GM19238 (cell line): ENCODE measurements at regions not wholly inside any gene's neighbourhood (a gene's known extent, or its start where the extent isn't known, plus 50 kb on each side); places are given as distances from the start of the nearest gene placed in this dataset.
"Not testable (repeated sequence)": the region's sequence is repeated elsewhere in the genome, so short reads cannot be mapped to it uniquely, and the experiment has no call there.

Source experiments
- DNase-seq: peaks from one replicate; pipeline ENCODE4 v3.0.0; 2011; ENCODE audit warnings: low spot score; ENCODE audit not compliant: insufficient read length

- no peak for DNase-seq
Observed at GRCh38 chr5:117013280-117013877, 438.8 kb upstream of the SEMA6A start.

- DNase-seq: no peak
Observed at GRCh38 chr5:117010574-117010973, 436.0 kb upstream of the SEMA6A start.

- DNase-seq: no peak
Observed at GRCh38 chr5:116998024-116998423, 423.4 kb upstream of the SEMA6A start.

- DNase-seq: no peak
Observed at GRCh38 chr5:116992681-116993080, 418.1 kb upstream of the SEMA6A start.

DNA sequence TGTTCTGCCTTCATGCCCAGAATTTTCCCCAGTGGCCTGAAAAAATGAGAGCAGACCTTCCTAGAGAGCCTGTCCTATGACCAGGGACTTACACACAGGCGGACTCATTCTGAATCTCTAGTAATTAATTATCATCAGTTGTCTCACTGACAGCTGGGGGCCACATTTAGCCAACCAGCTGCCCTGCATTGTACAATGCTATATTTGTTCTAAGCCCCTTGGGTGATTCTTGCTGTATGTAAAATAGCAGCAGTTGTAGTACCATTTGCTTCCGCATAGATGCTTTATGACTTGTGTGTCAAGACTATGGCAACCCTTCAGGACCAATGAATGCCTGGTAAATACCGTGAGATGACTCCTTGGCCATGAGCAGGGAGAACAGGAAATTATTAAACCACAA, 415.4 kb upstream of the SEMA6A start:
- DNase-seq: no peak

GRCh38 chr5:116982035-116982434, 407.4 kb upstream of the SEMA6A start:
- no peak for DNase-seq

DNA sequence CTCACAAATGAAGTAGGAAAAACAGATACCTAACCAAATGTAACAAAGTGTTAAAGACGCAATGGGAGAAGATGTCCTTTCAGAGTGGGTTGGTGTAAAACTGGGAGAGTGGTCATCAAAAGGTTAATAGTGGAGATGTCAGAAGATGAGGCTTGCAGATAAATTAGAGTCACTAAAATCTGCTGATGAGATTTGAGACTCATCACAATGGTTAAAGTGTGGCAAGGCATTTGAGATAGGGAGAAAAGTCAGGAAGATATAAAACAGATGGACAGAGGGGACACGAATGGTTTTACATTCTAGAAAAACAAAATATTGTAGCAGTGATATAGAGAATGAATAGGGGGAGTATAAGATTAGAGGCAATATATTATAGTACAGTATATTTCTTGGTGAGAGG, 406.0 kb upstream of the SEMA6A start:
- DNase-seq: no peak

GRCh38 chr5:116976767-116977166, 402.1 kb upstream of the SEMA6A start:
- DNase-seq: no peak

GRCh38 chr5:116971131-116971530, 396.5 kb upstream of the SEMA6A start:
- DNase-seq: no peak

- no peak for DNase-seq
Observed at GRCh38 chr5:116970318-116970717, 395.7 kb upstream of the SEMA6A start.

DNA sequence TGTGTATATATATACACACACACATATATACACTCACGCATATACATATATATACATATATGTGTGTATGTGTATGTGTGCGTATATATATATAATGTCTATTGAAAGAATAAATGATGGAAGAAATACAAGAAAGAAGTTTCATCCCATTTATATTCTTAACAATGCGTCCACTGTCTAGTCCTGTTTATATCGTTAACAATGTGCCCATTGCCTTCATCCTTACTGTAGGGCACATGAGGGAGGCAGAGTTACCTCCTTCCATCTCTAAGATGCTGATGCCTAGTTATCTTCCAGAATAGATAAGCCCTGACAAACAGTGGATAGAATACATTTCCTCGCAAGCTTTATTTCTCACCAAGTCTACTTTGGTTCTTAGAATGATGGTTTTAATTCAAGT, 389.8 kb upstream of the SEMA6A start:
- DNase-seq: no peak

DNA sequence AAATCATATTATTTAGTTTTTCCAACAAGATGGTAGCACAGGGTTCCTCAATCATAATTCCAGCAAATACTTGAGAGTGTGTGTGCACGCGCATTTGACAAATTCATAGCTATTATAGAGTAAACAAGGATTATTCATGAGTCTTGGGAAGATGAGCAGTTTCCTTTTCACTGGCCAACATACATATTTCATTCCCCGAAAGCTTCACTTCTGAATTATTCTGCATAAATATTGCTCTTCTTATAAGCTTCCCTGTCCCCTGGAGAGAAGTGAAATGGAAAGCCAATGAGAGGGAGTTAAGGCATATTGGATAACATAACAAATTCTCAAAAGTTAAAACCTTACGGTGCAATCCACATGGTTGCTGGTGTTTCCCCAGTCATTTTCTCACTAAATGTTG, 386.4 kb upstream of the SEMA6A start:
- no peak for DNase-seq

DNA sequence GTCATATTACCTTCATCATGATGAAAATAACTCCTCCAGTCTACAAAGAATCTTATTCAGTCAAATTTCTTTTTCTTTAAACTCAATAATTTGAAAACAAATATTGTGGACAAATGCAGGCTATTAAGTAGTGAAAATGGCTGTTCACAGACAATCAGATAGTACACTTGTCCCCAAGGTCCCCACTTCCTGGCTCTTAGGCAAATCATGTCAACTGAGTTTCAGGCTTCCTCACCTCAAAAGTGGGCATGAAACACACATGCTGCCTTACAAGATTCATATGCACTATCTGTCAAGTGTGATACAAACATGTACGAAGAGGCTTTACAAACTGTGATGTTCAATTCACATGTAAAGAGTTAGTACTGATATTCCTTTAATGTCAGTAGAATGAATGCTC, 385.2 kb upstream of the SEMA6A start:
- no peak for DNase-seq

DNA sequence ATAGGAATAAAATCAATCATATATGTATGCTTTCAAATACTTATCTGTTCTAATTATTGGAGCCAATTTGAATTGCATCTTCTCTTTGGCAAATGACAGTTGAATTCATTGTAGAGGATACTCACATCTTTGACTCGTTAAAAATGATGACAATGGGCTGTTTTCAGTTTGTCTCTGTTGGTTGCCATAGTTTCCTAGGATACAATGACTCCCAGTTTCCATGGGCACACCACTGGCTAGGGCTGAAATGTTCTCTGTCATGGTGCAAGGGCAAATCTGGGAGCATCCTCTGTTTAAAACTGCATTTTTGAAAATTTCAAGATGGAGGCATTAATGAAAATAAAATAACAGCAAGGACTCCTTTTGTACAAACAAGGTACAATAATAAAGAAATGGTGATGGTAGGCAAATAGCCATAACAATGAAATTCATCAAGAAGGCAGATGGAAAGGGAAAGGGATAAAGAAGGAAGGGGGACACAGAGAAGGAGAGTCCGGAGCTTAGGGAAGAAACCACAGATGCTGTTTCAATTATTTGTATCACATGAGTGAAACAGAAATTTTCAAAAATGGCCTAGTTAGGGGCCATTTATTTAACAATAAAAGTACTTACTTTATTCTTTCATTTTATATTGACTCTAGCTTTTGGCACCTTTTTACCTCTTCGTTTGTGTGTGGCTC, 378.8 kb upstream of the SEMA6A start:
- no peak for DNase-seq

DNA sequence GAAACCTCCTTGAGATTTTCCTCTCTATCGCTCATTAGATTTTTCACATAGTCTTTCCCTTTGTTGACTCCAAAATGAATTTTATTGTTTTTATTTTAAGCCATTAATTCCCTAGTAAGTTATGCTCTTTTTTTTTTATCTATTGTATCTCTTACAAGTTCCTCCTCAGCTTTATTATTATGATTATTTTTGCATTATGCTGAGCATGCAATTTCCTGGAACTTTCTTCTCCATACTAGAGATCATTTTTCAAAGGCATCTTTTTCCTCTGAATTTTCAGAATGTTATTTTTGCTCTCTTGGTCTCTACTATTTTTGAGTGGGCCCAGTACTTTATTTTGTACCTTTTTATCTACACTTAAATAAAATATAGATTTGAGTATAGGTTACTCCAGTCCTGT, 376.6 kb upstream of the SEMA6A start:
- no peak for DNase-seq

- DNase-seq: peak; percentile 23
Observed at GRCh38 chr5:116947691-116948528, 373.3 kb upstream of the SEMA6A start.

DNA sequence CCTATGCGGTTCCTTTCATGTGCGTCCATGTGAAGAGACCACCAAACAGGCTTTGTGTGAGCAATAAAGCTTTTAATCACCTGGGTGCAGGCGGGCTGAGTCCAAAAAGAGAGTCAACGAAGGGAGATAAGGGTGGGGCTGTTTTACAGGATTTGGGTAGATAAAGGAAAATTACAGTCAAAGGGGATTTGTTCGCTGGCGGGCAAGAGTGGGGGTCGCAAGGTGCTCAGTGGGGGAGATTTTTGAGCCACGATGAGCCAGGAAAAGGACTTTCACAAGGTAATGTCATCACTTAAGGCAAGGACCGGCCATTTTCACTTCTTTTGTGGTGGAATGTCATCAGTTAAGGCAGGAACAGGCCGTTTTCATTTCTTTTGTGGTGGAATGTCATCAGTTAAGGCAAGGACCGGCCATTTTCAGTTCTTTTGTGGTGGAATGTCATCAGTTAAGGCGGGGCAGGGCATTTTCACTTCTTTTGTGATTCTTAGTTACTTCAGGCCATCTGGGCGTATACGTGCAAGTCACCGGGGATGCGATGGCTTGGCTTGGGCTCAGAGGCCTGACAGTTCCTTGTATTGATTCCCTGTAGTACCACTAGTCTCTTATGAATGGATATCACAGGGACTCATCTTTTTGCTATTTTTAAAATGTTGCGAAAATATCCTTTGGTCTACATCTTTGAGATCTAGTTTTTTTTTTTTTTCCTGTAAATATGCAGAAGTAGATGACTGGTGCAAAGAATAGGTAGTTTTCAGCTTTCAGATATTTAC, 371.2 kb upstream of the SEMA6A start:
- DNase-seq: not testable (repeated sequence)

DNA sequence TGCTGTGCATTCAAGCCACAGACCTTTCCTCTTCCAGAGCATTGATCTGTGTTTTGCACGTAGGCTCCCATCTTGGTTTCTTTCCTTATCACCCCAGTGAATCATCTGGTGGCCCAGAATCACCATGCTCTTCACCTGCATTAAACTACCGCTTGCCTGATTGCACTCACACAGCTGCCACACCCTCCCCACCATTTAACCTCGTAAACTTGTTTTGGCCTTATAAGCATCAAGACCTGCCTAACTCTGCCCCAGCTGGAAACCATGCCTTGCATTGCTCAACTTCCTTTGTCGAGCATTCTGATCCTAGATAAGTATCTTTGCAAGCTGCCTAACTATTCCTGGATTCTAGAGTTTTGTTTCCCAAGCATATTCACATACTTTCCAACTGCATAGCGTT, 369.6 kb upstream of the SEMA6A start:
- no peak for DNase-seq

DNA sequence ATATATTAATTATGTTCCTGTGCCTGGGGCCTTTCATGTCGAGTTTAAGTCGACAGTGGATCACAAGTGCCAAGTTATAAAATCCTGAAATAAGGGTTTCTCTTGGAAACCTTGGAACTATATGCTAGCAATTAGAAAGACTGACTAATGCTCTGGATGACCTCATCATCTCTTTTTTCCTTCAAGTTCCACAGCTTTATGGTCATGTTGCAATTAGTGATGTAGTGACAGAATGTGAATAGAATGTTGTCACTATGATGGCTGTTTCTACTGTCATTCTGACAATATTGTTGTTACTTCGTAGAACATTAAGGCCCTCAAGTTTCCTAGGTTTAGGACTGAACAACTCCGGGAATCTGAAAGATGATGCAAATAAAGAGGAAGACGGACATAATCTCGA, 368.0 kb upstream of the SEMA6A start:
- no peak for DNase-seq

GRCh38 chr5:116939641-116940040, 365.0 kb upstream of the SEMA6A start:
- DNase-seq: no peak

DNA sequence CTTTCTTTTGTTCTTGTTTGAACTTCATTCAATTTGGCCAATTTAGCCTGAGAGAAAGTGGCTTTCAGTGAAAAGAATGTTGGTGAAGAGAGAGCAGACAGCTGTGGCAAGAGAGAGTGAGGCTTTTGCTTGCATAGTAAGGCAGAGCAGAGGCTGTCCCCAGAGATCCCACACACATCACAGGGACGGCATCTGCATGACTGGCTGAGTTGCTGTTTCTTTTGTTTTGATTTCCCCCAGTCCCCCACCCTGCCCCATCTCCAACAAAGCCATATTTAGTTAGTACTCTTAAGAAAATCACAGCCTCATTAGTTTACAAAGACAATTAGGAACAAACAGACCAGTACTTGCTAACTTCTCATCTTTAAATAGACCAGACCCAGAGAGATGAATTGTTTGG, 363.9 kb upstream of the SEMA6A start:
- no peak for DNase-seq
